ENCODE measurements at regions not wholly inside any gene's neighbourhood (a gene's known extent, or its start where the extent isn't known, plus 50 kb on each side); places are given as distances from the start of the nearest gene placed in this dataset.

DNA sequence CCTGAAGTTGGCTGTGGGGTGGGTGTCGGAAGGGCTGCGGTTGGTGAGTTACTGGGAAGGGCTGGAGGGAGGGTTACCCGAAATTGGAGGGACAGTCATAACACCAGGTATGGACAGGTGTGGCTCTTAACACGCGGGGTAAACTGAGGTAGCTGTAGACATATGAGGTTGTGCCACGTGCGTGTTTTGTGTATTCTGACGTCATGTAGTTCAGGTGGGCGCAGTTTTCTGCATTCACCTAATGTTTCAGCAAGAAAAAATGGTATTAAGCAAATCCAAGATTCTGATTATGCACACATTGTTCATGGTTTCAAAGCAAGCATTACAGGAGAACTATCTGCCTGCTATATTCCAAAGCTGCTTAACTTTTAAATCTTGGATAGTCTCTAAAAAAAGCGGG is 83.5 kb upstream of the GPM6B start:
- TF ChIP-seq CTCF (conservative IDR thresholded peaks at IDR 0.05) = no peak
- TF ChIP-seq ZFX (IDR thresholded peaks at IDR 0.05) = no peak

All from C4-2B (cell line).